GM12874 (cell line): ENCODE measurements at regions not wholly inside any gene's neighbourhood (a gene's known extent, or its start where the extent isn't known, plus 50 kb on each side); places are given as distances from the start of the nearest gene placed in this dataset.

Source experiments
- TF ChIP-seq, protein P1 (sequence below): IDR thresholded peaks from 2 replicates; pipeline ENCODE4 v1.5.1; 2011; ENCODE audit warnings: low read depth, mild to moderate bottlenecking, control low read depth, low read length, moderate library complexity; ENCODE audit not compliant: insufficient read depth

- TF ChIP-seq, protein P1, sequence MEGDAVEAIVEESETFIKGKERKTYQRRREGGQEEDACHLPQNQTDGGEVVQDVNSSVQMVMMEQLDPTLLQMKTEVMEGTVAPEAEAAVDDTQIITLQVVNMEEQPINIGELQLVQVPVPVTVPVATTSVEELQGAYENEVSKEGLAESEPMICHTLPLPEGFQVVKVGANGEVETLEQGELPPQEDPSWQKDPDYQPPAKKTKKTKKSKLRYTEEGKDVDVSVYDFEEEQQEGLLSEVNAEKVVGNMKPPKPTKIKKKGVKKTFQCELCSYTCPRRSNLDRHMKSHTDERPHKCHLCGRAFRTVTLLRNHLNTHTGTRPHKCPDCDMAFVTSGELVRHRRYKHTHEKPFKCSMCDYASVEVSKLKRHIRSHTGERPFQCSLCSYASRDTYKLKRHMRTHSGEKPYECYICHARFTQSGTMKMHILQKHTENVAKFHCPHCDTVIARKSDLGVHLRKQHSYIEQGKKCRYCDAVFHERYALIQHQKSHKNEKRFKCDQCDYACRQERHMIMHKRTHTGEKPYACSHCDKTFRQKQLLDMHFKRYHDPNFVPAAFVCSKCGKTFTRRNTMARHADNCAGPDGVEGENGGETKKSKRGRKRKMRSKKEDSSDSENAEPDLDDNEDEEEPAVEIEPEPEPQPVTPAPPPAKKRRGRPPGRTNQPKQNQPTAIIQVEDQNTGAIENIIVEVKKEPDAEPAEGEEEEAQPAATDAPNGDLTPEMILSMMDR, result no peak
Observed at GRCh38 chr7:132708470-132708869, 132.2 kb upstream of the PLXNA4 start.

DNA sequence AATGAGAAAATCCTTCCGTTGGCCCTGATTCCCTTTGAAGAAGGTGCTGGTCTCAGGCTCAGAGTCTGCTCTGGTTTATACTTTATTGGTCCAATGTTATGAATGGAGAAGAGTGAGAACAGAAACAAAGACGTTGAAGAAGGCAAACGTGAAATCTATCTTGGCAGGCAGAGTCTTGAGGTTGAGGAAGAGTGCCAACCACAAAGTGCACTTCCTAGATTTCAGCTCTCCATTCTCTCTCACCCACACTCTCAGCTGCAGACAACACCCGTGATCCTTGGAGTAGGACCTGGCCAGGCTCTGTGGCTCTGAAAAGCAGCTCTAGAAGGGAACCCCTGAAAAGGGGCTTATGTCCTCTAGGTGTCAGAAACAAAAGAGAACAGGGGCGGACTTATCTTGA, 128.9 kb upstream of the PLXNA4 start:
- TF ChIP-seq, protein P1, result no peak

DNA sequence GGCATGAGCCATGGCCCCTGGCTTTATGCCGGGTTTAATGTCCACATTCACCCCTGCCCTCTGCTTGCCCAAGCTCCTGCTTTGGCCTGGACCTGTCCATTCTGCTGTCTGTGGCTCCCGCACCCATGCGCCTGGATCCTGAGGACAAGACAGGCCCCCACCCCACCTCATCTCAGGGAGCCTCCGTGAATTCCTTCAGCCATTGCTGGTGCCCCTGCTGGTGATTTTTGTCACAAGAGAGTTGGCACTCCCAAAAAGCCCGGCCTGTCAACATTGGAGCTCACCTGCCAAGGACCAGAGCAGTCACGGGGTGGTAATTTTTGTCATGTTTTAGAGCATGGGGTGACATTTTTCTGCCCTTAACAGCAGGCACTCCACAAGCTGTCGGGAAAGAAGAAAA, 127.5 kb upstream of the PLXNA4 start:
- TF ChIP-seq, protein P1, result no peak

GRCh38 chr7:132697003-132697402, 120.7 kb upstream of the PLXNA4 start:
- TF ChIP-seq, protein P1, result no peak

DNA sequence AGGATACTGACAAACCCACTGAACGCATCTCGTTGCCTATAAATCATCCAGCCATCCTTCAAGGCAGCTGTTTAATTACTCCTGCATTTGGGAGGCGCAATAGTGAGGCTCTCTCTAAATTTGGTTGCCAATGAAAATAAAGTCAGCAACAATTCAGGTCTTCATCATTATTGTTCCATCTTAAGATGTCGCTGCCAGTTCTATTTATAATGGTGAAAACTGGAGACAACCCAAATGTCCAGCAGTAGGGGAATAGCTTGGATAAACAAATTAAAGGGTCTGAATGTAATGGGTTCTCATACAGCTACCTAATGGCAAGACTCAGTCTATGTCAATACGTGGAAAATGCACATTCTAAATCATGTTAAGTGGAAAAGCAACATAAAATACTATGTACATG, 120.1 kb upstream of the PLXNA4 start:
- TF ChIP-seq, protein P1, result no peak

DNA sequence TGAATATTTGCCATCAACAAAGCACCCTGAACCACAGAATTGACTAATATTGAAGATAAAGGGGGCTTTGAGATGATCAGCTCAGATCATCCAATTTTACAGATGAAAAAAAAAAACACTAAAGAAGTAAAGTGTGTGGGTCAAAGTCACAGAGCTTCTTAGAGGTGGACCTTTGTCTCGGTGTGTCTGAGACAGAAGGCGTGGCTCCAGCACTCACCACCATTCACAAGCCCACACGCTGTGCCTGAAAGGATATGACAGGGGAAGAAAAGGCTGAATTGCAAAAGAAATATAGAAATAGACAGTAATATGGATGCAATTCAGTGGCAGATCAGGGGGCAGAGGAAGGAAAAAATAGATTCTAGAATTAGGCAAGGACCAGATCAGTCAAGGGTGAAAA, 114.9 kb upstream of the PLXNA4 start:
- TF ChIP-seq, protein P1, result no peak

DNA sequence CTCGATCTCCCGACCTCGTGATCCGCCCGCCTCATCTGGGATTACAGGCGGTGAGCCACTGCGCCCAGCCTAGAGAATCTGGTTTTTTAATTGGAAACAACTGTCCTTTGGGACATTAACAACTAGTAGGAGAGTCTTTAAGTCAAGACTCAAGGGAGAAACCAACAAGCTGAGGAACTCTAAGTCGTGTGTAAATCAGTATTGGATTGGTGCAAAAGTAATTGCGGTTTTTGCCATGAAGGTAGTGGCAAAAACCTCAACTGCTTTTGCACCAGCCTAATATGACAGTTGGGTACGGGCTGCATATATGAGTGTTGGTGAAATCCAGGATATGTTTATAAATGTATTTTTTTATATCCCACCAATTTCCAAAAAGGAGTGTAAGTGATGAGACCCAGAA, 113.9 kb upstream of the PLXNA4 start:
- TF ChIP-seq, protein P1, result no peak

DNA sequence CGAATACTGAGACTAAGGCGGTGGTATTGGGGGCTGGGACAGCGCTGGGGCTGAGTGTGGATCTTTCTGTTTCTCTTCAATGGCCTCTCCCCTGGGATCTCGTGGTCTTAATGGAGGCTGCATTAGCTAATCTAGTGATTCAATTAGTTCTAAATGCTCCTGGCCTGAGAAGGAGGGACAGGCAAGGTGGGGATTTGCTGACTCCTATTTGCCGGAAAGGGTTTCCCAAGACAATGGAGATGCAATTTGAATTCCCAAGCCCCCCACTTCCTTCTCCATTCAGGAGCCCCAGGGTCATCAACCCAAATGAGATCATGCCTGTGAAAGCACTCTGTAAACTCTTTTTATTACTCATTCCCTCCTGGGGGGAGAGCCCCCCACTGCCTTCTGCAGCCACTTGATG, 111.7 kb upstream of the PLXNA4 start:
- TF ChIP-seq, protein P1, result no peak
